Uterus (tissue), 2 donors: ENCODE measurements at regions not wholly inside any gene's neighbourhood (a gene's known extent, or its start where the extent isn't known, plus 50 kb on each side); places are given as distances from the start of the nearest gene placed in this dataset.

Experiments used
- CTCF ChIP-seq, 4 experiments: fragments of 200-600 bp in 2 of 4; fragments of 450-650 bp in 2 of 4; sonication (generic) in 2 of 4; IDR thresholded peaks; one replicate each; pipeline ENCODE4 v1.5.1; 2016 to 2019; ENCODE audit warnings: antibody characterized with exemption in 4 of 4, mild to moderate bottlenecking in 2 of 4, moderate library complexity in 1 of 4
- POLR2A ChIP-seq, 2 donors: fragments of 450-650 bp; IDR thresholded peaks; one replicate each; pipeline ENCODE4 v1.6.1; 2016; ENCODE audit warnings: antibody characterized with exemption in 2 of 2, mild to moderate bottlenecking in 1 of 2, moderate library complexity in 1 of 2

- TF ChIP-seq CTCF (IDR thresholded peaks at IDR 0.05) = no peak
- no peak for TF ChIP-seq POLR2A (IDR thresholded peaks at IDR 0.05)
Observed at GRCh38 chr2:13014783-13015182, 298.0 kb downstream of the TRIB2 start.
